ENCODE measurements at regions not wholly inside any gene's neighbourhood (a gene's known extent, or its start where the extent isn't known, plus 50 kb on each side); places are given as distances from the start of the nearest gene placed in this dataset.
A peak's percentile ranks its signal among the peaks of the same experiment; 100 is the strongest.

- ATAC-seq (ENCODE audit: low read depth) (no peak), DNase-seq (no peak)
- Mint-ChIP-seq H3K27ac (no peak overlapping the region), H3K4me3 (no peak overlapping the region), H3K4me1 (no peaks in the 10 kb centered on the region), H3K36me3 (peaks cover 6% of the 10 kb centered on the region), H3K9me3 (peaks cover 12% of the 10 kb centered on the region), H3K27me3 (no peaks in the 10 kb centered on the region)
- POLR2A ChIA-PET, result no interaction called here
These were observed 143.1 kb upstream of the NR4A3 start for GRCh38 chr9:99678566-99678965.

- ATAC-seq (ENCODE audit: low read depth), result no peak
- POLR2A ChIA-PET, result no interaction called here
- no peaks in the 10 kb centered on the region for H3K4me1 Mint-ChIP-seq
- H3K36me3 Mint-ChIP-seq, result peaks cover 6% of the 10 kb centered on the region
- H3K27ac Mint-ChIP-seq, result no peak overlapping the region
- H3K4me3 Mint-ChIP-seq, result no peak overlapping the region
- H3K9me3 Mint-ChIP-seq, result peaks cover 12% of the 10 kb centered on the region
- H3K27me3 Mint-ChIP-seq, result no peaks in the 10 kb centered on the region
- DNase-seq, result no peak
These were observed 141.5 kb upstream of the NR4A3 start for GRCh38 chr9:99680191-99680590.

GRCh38 chr9:99681113-99681512 lies 140.6 kb upstream of the NR4A3 start:
- H3K4me1 Mint-ChIP-seq, result no peaks in the 10 kb centered on the region
- H3K27ac Mint-ChIP-seq, result no peak overlapping the region
- DNase-seq (no peak), ATAC-seq (ENCODE audit: low read depth) (no peak)
- POLR2A ChIA-PET, result no interaction called here
- H3K27me3 Mint-ChIP-seq, result no peaks in the 10 kb centered on the region
- peaks cover 3% of the 10 kb centered on the region for H3K36me3 Mint-ChIP-seq
- no peak overlapping the region for H3K4me3 Mint-ChIP-seq
- H3K9me3 Mint-ChIP-seq, result peaks cover 7% of the 10 kb centered on the region

- ATAC-seq (ENCODE audit: low read depth) (no peak), DNase-seq (no peak)
- H3K36me3 Mint-ChIP-seq, result peaks cover 3% of the 10 kb centered on the region
- H3K27me3 Mint-ChIP-seq, result no peaks in the 10 kb centered on the region
- no peak overlapping the region for H3K4me3 Mint-ChIP-seq
- peaks cover 7% of the 10 kb centered on the region for H3K9me3 Mint-ChIP-seq
- no peaks in the 10 kb centered on the region for H3K4me1 Mint-ChIP-seq
- POLR2A ChIA-PET, result no interaction called here
- no peak overlapping the region for H3K27ac Mint-ChIP-seq
These were observed 139.3 kb upstream of the NR4A3 start for GRCh38 chr9:99682378-99682777.

GRCh38 chr9:99682870-99683269 lies 138.8 kb upstream of the NR4A3 start:
- Mint-ChIP-seq H3K27me3 (no peaks in the 10 kb centered on the region), H3K9me3 (peaks cover 9% of the 10 kb centered on the region), H3K4me1 (no peaks in the 10 kb centered on the region), H3K36me3 (peaks cover 3% of the 10 kb centered on the region), H3K4me3 (no peak overlapping the region), H3K27ac (no peak overlapping the region)
- ATAC-seq (ENCODE audit: low read depth) (no peak), DNase-seq (no peak)
- POLR2A ChIA-PET, result no interaction called here

GRCh38 chr9:99690573-99690972 lies 131.1 kb upstream of the NR4A3 start:
- H3K27me3 Mint-ChIP-seq, result peaks cover 12% of the 10 kb centered on the region

GRCh38 chr9:99693888-99694287 lies 127.8 kb upstream of the NR4A3 start:
- Mint-ChIP-seq H3K9me3 (peaks cover 2% of the 10 kb centered on the region), H3K4me3 (no peak overlapping the region), H3K27ac (no peak overlapping the region), H3K27me3 (peaks cover 12% of the 10 kb centered on the region), H3K4me1 (no peaks in the 10 kb centered on the region), H3K36me3 (no peaks in the 10 kb centered on the region)
- POLR2A ChIA-PET, result interaction anchor here (0.7 kb wide), 1 partner anchor 635 kb away, joined by 3 read pairs; no protein-coding TSS in a partner anchor
- ATAC-seq (ENCODE audit: low read depth), result no peak
- DNase-seq, result no peak

More at GRCh38 chr9:99690573-99690972, 131.1 kb upstream of the NR4A3 start:
- peaks cover 6% of the 10 kb centered on the region for H3K9me3 Mint-ChIP-seq
- ATAC-seq (ENCODE audit: low read depth) (no peak), DNase-seq (no peak)
- no peaks in the 10 kb centered on the region for H3K4me1 Mint-ChIP-seq
- H3K27ac Mint-ChIP-seq, result no peak overlapping the region
- POLR2A ChIA-PET, result no interaction called here
- no peaks in the 10 kb centered on the region for H3K36me3 Mint-ChIP-seq
- no peak overlapping the region for H3K4me3 Mint-ChIP-seq

- Mint-ChIP-seq H3K9me3 (peaks cover 2% of the 10 kb centered on the region), H3K27me3 (peaks cover 14% of the 10 kb centered on the region), H3K4me1 (no peaks in the 10 kb centered on the region), H3K36me3 (no peaks in the 10 kb centered on the region), H3K4me3 (no peak overlapping the region), H3K27ac (no peak overlapping the region)
- POLR2A ChIA-PET, result interaction anchor here (0.7 kb wide), 1 partner anchor 635 kb away, joined by 3 read pairs; no protein-coding TSS in a partner anchor
- ATAC-seq (ENCODE audit: low read depth) (no peak), DNase-seq (no peak)
These were observed 127.3 kb upstream of the NR4A3 start for GRCh38 chr9:99694393-99694792.

- no peaks in the 10 kb centered on the region for H3K4me1 Mint-ChIP-seq
- ATAC-seq (ENCODE audit: low read depth), result no peak
- POLR2A ChIA-PET, result no interaction called here
- H3K4me3 Mint-ChIP-seq, result no peak overlapping the region
- peaks cover 2% of the 10 kb centered on the region for H3K9me3 Mint-ChIP-seq
- H3K27ac Mint-ChIP-seq, result no peak overlapping the region
- DNase-seq, result no peak
- H3K27me3 Mint-ChIP-seq, result peaks cover 11% of the 10 kb centered on the region
- peaks cover 2% of the 10 kb centered on the region for H3K36me3 Mint-ChIP-seq
These were observed 122.3 kb upstream of the NR4A3 start for GRCh38 chr9:99699396-99699795.

- ATAC-seq (ENCODE audit: low read depth) (no peak), DNase-seq (no peak)
- H3K4me3 Mint-ChIP-seq, result no peak overlapping the region
- no peak overlapping the region for H3K27ac Mint-ChIP-seq
- no peaks in the 10 kb centered on the region for H3K27me3 Mint-ChIP-seq
- H3K9me3 Mint-ChIP-seq, result no peaks in the 10 kb centered on the region
- H3K36me3 Mint-ChIP-seq, result no peaks in the 10 kb centered on the region
- H3K4me1 Mint-ChIP-seq, result peaks cover 2% of the 10 kb centered on the region
- POLR2A ChIA-PET, result no interaction called here
These were observed 109.5 kb upstream of the NR4A3 start for GRCh38 chr9:99712214-99712613.

GRCh38 chr9:99713838-99714306 lies 107.8 kb upstream of the NR4A3 start:
- POLR2A ChIA-PET, result no interaction called here
- Mint-ChIP-seq H3K9me3 (no peaks in the 10 kb centered on the region), H3K36me3 (peaks cover under 1% of the 10 kb centered on the region), H3K4me1 (peaks cover 4% of the 10 kb centered on the region), H3K4me3 (no peak overlapping the region), H3K27ac (no peak overlapping the region), H3K27me3 (no peaks in the 10 kb centered on the region)
- ATAC-seq (ENCODE audit: low read depth) (no peak), DNase-seq (no peak)

GRCh38 chr9:99718631-99719030 lies 103.1 kb upstream of the NR4A3 start:
- no peak overlapping the region for H3K4me3 Mint-ChIP-seq
- no peak overlapping the region for H3K27ac Mint-ChIP-seq
- ATAC-seq (ENCODE audit: low read depth), result no peak
- H3K4me1 Mint-ChIP-seq, result peaks cover 40% of the 10 kb centered on the region
- no peaks in the 10 kb centered on the region for H3K27me3 Mint-ChIP-seq
- POLR2A ChIA-PET, result no interaction called here
- DNase-seq, result no peak
- H3K36me3 Mint-ChIP-seq, result peaks cover 1% of the 10 kb centered on the region
- no peaks in the 10 kb centered on the region for H3K9me3 Mint-ChIP-seq

- Mint-ChIP-seq H3K27me3 (no peaks in the 10 kb centered on the region), H3K4me1 (peaks cover 39% of the 10 kb centered on the region), H3K4me3 (peak overlapping the region; percentile 70), H3K36me3 (peaks cover 1% of the 10 kb centered on the region), H3K27ac (peak overlapping the region; percentile 87), H3K9me3 (no peaks in the 10 kb centered on the region)
- ATAC-seq (ENCODE audit: low read depth) (peak; percentile 85), DNase-seq (no peak)
- POLR2A ChIA-PET, result interaction anchor here (0.8 kb wide), 1 partner anchor 99 kb away, joined by 3 read pairs; no protein-coding TSS in a partner anchor
These were observed 101.1 kb upstream of the NR4A3 start for GRCh38 chr9:99720455-99721050.

- no peak for DNase-seq
- no peak overlapping the region for H3K4me3 Mint-ChIP-seq
- peaks cover 1% of the 10 kb centered on the region for H3K36me3 Mint-ChIP-seq
- no peak overlapping the region for H3K27ac Mint-ChIP-seq
- peaks cover 43% of the 10 kb centered on the region for H3K4me1 Mint-ChIP-seq
- ATAC-seq (ENCODE audit: low read depth), result no peak
- POLR2A ChIA-PET, result no interaction called here
- H3K27me3 Mint-ChIP-seq, result no peaks in the 10 kb centered on the region
- no peaks in the 10 kb centered on the region for H3K9me3 Mint-ChIP-seq
These were observed 99.8 kb upstream of the NR4A3 start for GRCh38 chr9:99721898-99722297.
